IMR-90 (cell line): ENCODE measurements at regions not wholly inside any gene's neighbourhood (a gene's known extent, or its start where the extent isn't known, plus 50 kb on each side); places are given as distances from the start of the nearest gene placed in this dataset.

ENCODE experiments used
- ATAC-seq: fragments of 200-7000 bp; cut with Tn5 transposase; 2 replicates; pipeline ENCODE4 v1.9.1; 2020; ENCODE audit warnings: low read depth, mild to moderate bottlenecking, moderate library complexity
- BruUV-seq: library from RNA; stranded (reverse); fragments of 400-500 nt; replicated peaks from 2 replicates; lab custom pipeline; 2021; lab: Mats Ljungman, UMichigan
- CTCF ChIA-PET: fragments of 300-600 bp; formaldehyde crosslinking; extraction: SDS; loops from one replicate; lab custom pipeline; 2021; ENCODE audit warnings: antibody characterized with exemption; lab: Yijun Ruan, JAX
- POLR2A ChIA-PET: fragments of 300-600 bp; sonication (Branson Sonifier 250); formaldehyde crosslinking; loops from one replicate; lab custom pipeline; 2022; ENCODE audit warnings: antibody characterized with exemption; ENCODE audit not compliant: unreplicated experiment; lab: Charles Lee
- DNase-seq: peaks from one replicate; pipeline ENCODE4 v3.0.0; 2013
- H2AFZ ChIP-seq: replicated peaks from 2 replicates; pipeline ENCODE3; 2013; ENCODE audit warnings: low read length, mild to moderate bottlenecking; ENCODE audit not compliant: poor library complexity
- H2AK5ac ChIP-seq: 2 replicates; pipeline ENCODE4 v1.6.1; 2013; ENCODE audit warnings: low read depth, low read length, inconsistent platforms
- H2AK9ac ChIP-seq: replicated peaks from 2 replicates; pipeline ENCODE3; 2013; ENCODE audit warnings: mild to moderate bottlenecking, low read depth, low read length, moderate library complexity; ENCODE audit not compliant: poor library complexity
- H2BK120ac ChIP-seq: 2 replicates; pipeline ENCODE4 v1.6.1; 2013; ENCODE audit warnings: low read depth, low read length, inconsistent platforms
- H2BK15ac ChIP-seq: 3 replicates; pipeline ENCODE4 v1.6.1; 2013; ENCODE audit warnings: low read depth, low read length, inconsistent platforms
- H2BK20ac ChIP-seq: 2 replicates; pipeline ENCODE4 v1.6.1; 2013; ENCODE audit warnings: low read depth, mild to moderate bottlenecking, inconsistent platforms, low read length, moderate library complexity
- H2BK5ac ChIP-seq: 2 replicates; pipeline ENCODE4 v1.6.1; 2013; ENCODE audit warnings: mild to moderate bottlenecking, low read depth, low read length, inconsistent platforms; ENCODE audit not compliant: poor library complexity, severe bottlenecking
- H3K14ac ChIP-seq: replicated peaks from 2 replicates; pipeline ENCODE4 v1.6.1; 2013; ENCODE audit warnings: low read depth, low read length, inconsistent platforms
- H3K18ac ChIP-seq: 2 replicates; pipeline ENCODE4 v1.6.1; 2013; ENCODE audit warnings: low read depth, low read length, control low read depth
- H3K23ac ChIP-seq: 2 replicates; pipeline ENCODE4 v1.6.1; 2013; ENCODE audit warnings: low read depth, low read length, inconsistent platforms
- H3K27ac ChIP-seq: 2 replicates; pipeline ENCODE4 v1.5.1; 2013; ENCODE audit warnings: mild to moderate bottlenecking, control low read depth, low read length; ENCODE audit not compliant: insufficient read depth
- H3K27me3 ChIP-seq: 2 replicates; pipeline ENCODE4 v1.6.1; 2013; ENCODE audit warnings: low read length; ENCODE audit not compliant: control insufficient read depth, insufficient read depth
- H3K36me3 ChIP-seq: 2 replicates; pipeline ENCODE4 v1.6.1; 2013; ENCODE audit warnings: low read length, mixed read lengths; ENCODE audit not compliant: control insufficient read depth, insufficient read depth
- H3K4ac ChIP-seq: 2 replicates; pipeline ENCODE4 v1.6.1; 2013; ENCODE audit warnings: low read depth, low read length, inconsistent platforms
- H3K4me1 ChIP-seq: 2 replicates; pipeline ENCODE4 v1.6.1; 2013; ENCODE audit warnings: low read length, mixed read lengths; ENCODE audit not compliant: control insufficient read depth, insufficient read depth
- H3K4me2 ChIP-seq: 2 replicates; pipeline ENCODE4 v1.6.1; 2013; ENCODE audit warnings: low read depth, mild to moderate bottlenecking, control low read depth, low read length, moderate library complexity
- H3K4me3 ChIP-seq: 2 replicates; pipeline ENCODE4 v1.5.1; 2013; ENCODE audit warnings: low read depth, mild to moderate bottlenecking, control low read depth, low read length, moderate library complexity; ENCODE audit not compliant: insufficient read depth
- H3K56ac ChIP-seq: 2 replicates; pipeline ENCODE4 v1.6.1; 2013; ENCODE audit warnings: low read length, inconsistent platforms; ENCODE audit not compliant: insufficient read depth; ENCODE audit errors: extremely low read depth
- H3K79me1 ChIP-seq, 2 experiments: 2 replicates each; pipeline ENCODE4 v1.6.1; 2013; ENCODE audit warnings: low read length in 2 of 2, inconsistent platforms in 1 of 2, low read depth in 1 of 2
- H3K9ac ChIP-seq: 2 replicates; pipeline ENCODE4 v1.6.1; 2013; ENCODE audit warnings: low read depth, low read length, control low read depth
- H3K9me1 ChIP-seq: 2 replicates; pipeline ENCODE4 v1.6.1; 2013; ENCODE audit warnings: low read length, inconsistent platforms; ENCODE audit not compliant: insufficient read depth
- H3K9me3 ChIP-seq: 2 replicates; pipeline ENCODE4 v1.6.1; 2013; ENCODE audit warnings: low read length; ENCODE audit not compliant: control insufficient read depth, insufficient read depth
- H4K20me1 ChIP-seq: 2 replicates; pipeline ENCODE4 v1.6.1; 2013; ENCODE audit warnings: low read length, inconsistent platforms; ENCODE audit not compliant: insufficient read depth
- H4K5ac ChIP-seq: 2 replicates; pipeline ENCODE4 v1.6.1; 2013; ENCODE audit warnings: mild to moderate bottlenecking, low read depth, low read length, control low read depth
- H4K8ac ChIP-seq, 2 experiments: 2 replicates each; pipeline ENCODE4 v1.6.1; 2013; ENCODE audit warnings: low read depth in 2 of 2, low read length in 2 of 2, control low read depth in 1 of 2, inconsistent platforms in 1 of 2
- H4K91ac ChIP-seq: 2 replicates; pipeline ENCODE4 v1.6.1; 2013; ENCODE audit warnings: low read depth, low read length, inconsistent platforms; ENCODE audit not compliant: insufficient read depth
- CEBPB ChIP-seq: IDR thresholded peaks from 2 replicates; pipeline ENCODE4 v1.6.1; 2012; ENCODE audit warnings: low read depth, low read length, improper control_type of control experiment
- CHD1 ChIP-seq: IDR thresholded peaks from 2 replicates; pipeline ENCODE4 v1.6.1; 2012; ENCODE audit warnings: low read depth, low read length, improper control_type of control experiment
- MAFK ChIP-seq: IDR thresholded peaks from 2 replicates; pipeline ENCODE4 v1.6.1; 2012; ENCODE audit warnings: low read depth, low read length, improper control_type of control experiment
- dilution Hi-C: fragments of 300-500 bp; cut with HindIII; formaldehyde crosslinking; loops from one replicate; pipeline ENCODE4 v1.14.3; 2018; ENCODE audit warnings: low sequenced_read_pairs; ENCODE audit not compliant: unreplicated experiment
- in situ Hi-C: fragments of 300-500 bp; cut with MboI; formaldehyde crosslinking; loops from 3 replicates; pipeline ENCODE4 v1.14.3; 2019; ENCODE audit warnings: low sequenced_read_pairs, inconsistent platforms, mixed read lengths
- intact Hi-C: fragments of 100-400 bp; cut with micrococcal nuclease; formaldehyde crosslinking; loops from 2 replicates; pipeline ENCODE4 v1.10.0; 2022

- Histone ChIP-seq H3K14ac (no peak overlapping the region), H4K5ac (no peak overlapping the region), H3K9ac (no peak overlapping the region), H2AK5ac (no peak overlapping the region), H3K79me1 (no peaks in the 10 kb centered on the region), H3K4me3 (no peak overlapping the region), H3K23ac (no peak overlapping the region), H2AK9ac (no peak overlapping the region), H2BK20ac (no peak overlapping the region), H4K91ac (no peak overlapping the region), H4K20me1 (no peaks in the 10 kb centered on the region), H3K18ac (no peak overlapping the region), H3K4ac (no peak overlapping the region), H2BK5ac (no peak overlapping the region), H2AFZ (no peak overlapping the region), H2BK120ac (no peak overlapping the region), H3K27ac (no peak overlapping the region), H4K8ac (no peak overlapping the region), H3K27me3 (no peaks in the 10 kb centered on the region), H3K9me3 (no peaks in the 10 kb centered on the region), H3K36me3 (no peaks in the 10 kb centered on the region), H3K56ac (no peak overlapping the region), H2BK15ac (no peak overlapping the region), H3K4me1 (no peaks in the 10 kb centered on the region), H3K9me1 (no peaks in the 10 kb centered on the region), H3K4me2 (no peak overlapping the region)
- ATAC-seq, result no peak
- DNase-seq, result no peak
- no TSS peak for BruUV-seq
- dilution Hi-C loops, result no loop called here
- ChIA-PET CTCF (interaction anchor here (0.6 kb wide), 1 partner anchor 21 kb away, joined by 3 read pairs; no protein-coding TSS in a partner anchor), POLR2A (no interaction called here)
- intact Hi-C loops, result no loop called here
- in situ Hi-C loops, result no loop called here
- TF ChIP-seq CEBPB (peak; percentile 92), MAFK (peak; percentile 39), CHD1 (no peak)
Measured at GRCh38 chr18:22650247-22650646, 232.5 kb upstream of the CTAGE1 start.
